Heart right ventricle (tissue), 16 donors: ENCODE measurements at regions not wholly inside any gene's neighbourhood (a gene's known extent, or its start where the extent isn't known, plus 50 kb on each side); places are given as distances from the start of the nearest gene placed in this dataset.

Experiments
- ATAC-seq, 8 donors: fragments of 200-7000 bp; cut with Tn5 transposase; one replicate each; pipeline ENCODE4 v1.9.1; 2020; ENCODE audit warnings: mild to moderate bottlenecking in 8 of 8, moderate library complexity in 8 of 8, moderate number of reproducible peaks in 1 of 8
- DNase-seq, 2 donors: peaks; one replicate each; pipeline ENCODE4 v3.0.0-alpha.2; 2020
- H3K27ac ChIP-seq, 10 donors: fragments of 200-600 bp; sonication (generic) in 2 of 10; one replicate each; pipeline versions ENCODE4 v1.5.0 to v1.8.0; 2020 to 2022; ENCODE audit warnings: mild to moderate bottlenecking in 3 of 10
- H3K27me3 ChIP-seq, 7 donors: fragments of 200-600 bp; one replicate each; pipeline ENCODE4 v1.8.0; 2021 to 2022; ENCODE audit warnings: mild to moderate bottlenecking in 2 of 7
- H3K36me3 ChIP-seq, 9 donors: fragments of 200-600 bp; sonication (generic) in 1 of 9; one replicate each; pipeline versions ENCODE4 v1.5.0 to v1.8.0; 2020 to 2022; ENCODE audit warnings: mild to moderate bottlenecking in 2 of 9
- H3K4me1 ChIP-seq, 9 donors: fragments of 200-600 bp; sonication (generic) in 1 of 9; one replicate each; pipeline versions ENCODE4 v1.5.0 to v1.8.0; 2020 to 2022; ENCODE audit warnings: mild to moderate bottlenecking in 4 of 9
- H3K4me3 ChIP-seq, 10 donors: fragments of 200-600 bp; sonication (generic) in 2 of 10; one replicate each; pipeline versions ENCODE4 v1.5.0 to v1.8.0; 2020 to 2022; ENCODE audit warnings: mild to moderate bottlenecking in 7 of 10, moderate library complexity in 2 of 10
- H3K9me3 ChIP-seq, 11 donors: fragments of 200-600 bp in 10 of 11; sonication (generic) in 2 of 11; one replicate each; pipeline versions ENCODE4 v1.5.0 to v1.8.0; 2013 to 2022; ENCODE audit warnings: mild to moderate bottlenecking in 2 of 11, control low read depth in 1 of 11, moderate library complexity in 1 of 11
- CTCF ChIP-seq, 9 donors: fragments of 200-600 bp; sonication (generic) in 2 of 9; IDR thresholded peaks; one replicate each; pipeline versions ENCODE4 v1.5.0 to v1.8.0; 2021 to 2022; ENCODE audit warnings: antibody characterized with exemption in 9 of 9, mild to moderate bottlenecking in 5 of 9, moderate library complexity in 1 of 9
- WGBS, 2 donors: extraction: QIAGEN DNeasy Blood & Tissue Kit; methylation state at CpG; one replicate each; pipeline ENCODE4 v1.1.7; 2013; ENCODE audit warnings: inconsistent platforms in 1 of 2; 5-methylcytosine and 5-hydroxymethylcytosine counted together
- intact Hi-C, 10 donors: fragments of 100-400 bp; cut with DNase I; formaldehyde crosslinking; loops; one replicate each; pipeline versions ENCODE4 v1.11.1 to v1.14.2; 2022
- donor health status: Arrhythmogenic right ventricular cardiomyopathy.
- donor health status: ischemic (EF 13 %, LVEDD 7.1; RV severe dilation, severe dysfunction).
- donor health status: healthy with polysubstance abuse.
- donor health status: DM: no; HTN: yes; CAD: no.
- donor health status: DM: no; HTN: no; CAD: no.
- donor health status: ischemic (EF 25% LVEDD 6.9; RV normal size, moderate dysfunction).
- donor health status: ischemic (EF 25% LVEDD 5.7; RV mildly dilated, moderate dysfunction).
- donor health status: healthy.
- donor health status: DM: yes; HTN: yes; CAD: no.
- donor health status: Ischemic cardiomyopathy.
- donor health status: ischemic (EF 35%, LVEDD 5.7; RV mildly dilated, moderate dysfunction).
- donor health status: nonischemic (EF 11% LVEDD 7.7; RV severe dilation, severe dysfunction).
- donor health status: DM: yes; HTN: yes; CAD: no.
- donor health status: PGD.
- donor health status: ischemic (EF 29% LVEDD 5.4; RV normal size, mild dysfunction).
- donor health status: nonischemic (EF 23%, LVEDD 6.1; RV moderate dilation, normal function).

- intact Hi-C loops = no loop called here
- H3K36me3 ChIP-seq = no peaks in the 10 kb centered on the region
- no peak for TF ChIP-seq CTCF (IDR thresholded peaks at IDR 0.05)
- peaks cover 0 to 32% (median 7%) of the 10 kb centered on the region in 11 donors for H3K9me3 ChIP-seq
- H3K27me3 ChIP-seq = no peaks in the 10 kb centered on the region
- no peak overlapping the region for H3K4me3 ChIP-seq
- WGBS, 2 donors = 68 to 82% methylated on average over 4 of the region's 4 CpGs
- DNase-seq (no peak), ATAC-seq (no peak)
- H3K27ac ChIP-seq = no peak overlapping the region
- no peaks in the 10 kb centered on the region for H3K4me1 ChIP-seq
Measured at GRCh38 chr1:193929374-193930033, 743.1 kb upstream of the B3GALT2 start.

GRCh38 chr1:193927550-193927949 is 741.1 kb upstream of the B3GALT2 start:
- H3K9me3 ChIP-seq = peaks cover 0 to 32% (median 7%) of the 10 kb centered on the region in 11 donors
- ATAC-seq = peak in 3 of 8 donors; percentile 4 to 72 (median 62)
- no peak overlapping the region for H3K27ac ChIP-seq
- WGBS, 2 donors = 45 to 48% methylated on average over 4 of the region's 4 CpGs
- intact Hi-C loops = no loop called here
- H3K4me3 ChIP-seq = no peak overlapping the region
- no peaks in the 10 kb centered on the region for H3K4me1 ChIP-seq
- no peaks in the 10 kb centered on the region for H3K36me3 ChIP-seq
- no peaks in the 10 kb centered on the region for H3K27me3 ChIP-seq
- no peak for DNase-seq
- TF ChIP-seq CTCF (IDR thresholded peaks at IDR 0.05) = no peak

- no peak for TF ChIP-seq CTCF (IDR thresholded peaks at IDR 0.05)
- H3K4me1 ChIP-seq = no peaks in the 10 kb centered on the region
- ATAC-seq = peak in 6 of 8 donors; percentile 33 to 98 (median 78)
- WGBS, 2 donors = 59 to 90% methylated on average over 7 of the region's 7 CpGs
- intact Hi-C loops = no loop called here
- H3K4me3 ChIP-seq = no peak overlapping the region
- peaks cover 0 to 32% (median 7%) of the 10 kb centered on the region in 11 donors for H3K9me3 ChIP-seq
- H3K27ac ChIP-seq = no peak overlapping the region
- no peaks in the 10 kb centered on the region for H3K27me3 ChIP-seq
- no peaks in the 10 kb centered on the region for H3K36me3 ChIP-seq
- DNase-seq = peak; percentile 20 to 29
Measured at GRCh38 chr1:193926956-193927355, 740.5 kb upstream of the B3GALT2 start.

- WGBS, 2 donors = 69% methylated on average over 1 of the region's 1 CpG
- no peak overlapping the region for H3K27ac ChIP-seq
Measured at GRCh38 chr1:193919827-193920226, 733.4 kb upstream of the B3GALT2 start.

More at GRCh38 chr1:193919827-193920226, 733.4 kb upstream of the B3GALT2 start:
- Histone ChIP-seq H3K4me3 (no peak overlapping the region), H3K9me3 (peaks cover 0 to 7% (median 0%) of the 10 kb centered on the region in 11 donors), H3K4me1 (peaks cover 0 to 6% (median 0%) of the 10 kb centered on the region in 9 donors), H3K27me3 (no peaks in the 10 kb centered on the region), H3K36me3 (no peaks in the 10 kb centered on the region)
- DNase-seq (no peak), ATAC-seq (no peak)
- TF ChIP-seq CTCF (IDR thresholded peaks at IDR 0.05) = no peak
- intact Hi-C loops = no loop called here
